ENCODE measurements at regions not wholly inside any gene's neighbourhood (a gene's known extent, or its start where the extent isn't known, plus 50 kb on each side); places are given as distances from the start of the nearest gene placed in this dataset.

DNA sequence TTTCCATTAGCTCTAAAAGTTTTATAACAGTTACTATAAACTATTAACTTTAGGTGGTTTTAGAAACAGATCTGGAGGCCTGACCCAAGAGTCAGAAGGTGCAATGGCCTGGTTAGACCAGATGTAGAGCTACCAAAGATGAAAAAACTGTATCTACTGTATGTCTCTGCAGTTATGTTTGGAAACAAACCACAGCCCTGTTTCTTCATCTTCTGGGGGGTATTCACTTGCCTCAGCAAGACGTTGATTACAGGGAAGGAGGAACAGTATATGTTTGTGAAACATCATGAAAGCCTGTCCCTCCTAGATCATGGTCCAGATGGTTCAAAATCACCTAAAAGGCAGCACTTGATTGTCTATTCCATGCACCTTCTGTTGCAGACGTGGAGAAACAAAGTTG lies 220.2 kb downstream of the SUCLG1 start:
- TF ChIP-seq EZH2 (IDR thresholded peaks at IDR 0.05; ENCODE audit: borderline replicate concordance, low read length) = no peak
- no peak for TF ChIP-seq CTCF (IDR thresholded peaks at IDR 0.05; ENCODE audit: low read length)
